ENCODE measurements at regions not wholly inside any gene's neighbourhood (a gene's known extent, or its start where the extent isn't known, plus 50 kb on each side); places are given as distances from the start of the nearest gene placed in this dataset.

DNA sequence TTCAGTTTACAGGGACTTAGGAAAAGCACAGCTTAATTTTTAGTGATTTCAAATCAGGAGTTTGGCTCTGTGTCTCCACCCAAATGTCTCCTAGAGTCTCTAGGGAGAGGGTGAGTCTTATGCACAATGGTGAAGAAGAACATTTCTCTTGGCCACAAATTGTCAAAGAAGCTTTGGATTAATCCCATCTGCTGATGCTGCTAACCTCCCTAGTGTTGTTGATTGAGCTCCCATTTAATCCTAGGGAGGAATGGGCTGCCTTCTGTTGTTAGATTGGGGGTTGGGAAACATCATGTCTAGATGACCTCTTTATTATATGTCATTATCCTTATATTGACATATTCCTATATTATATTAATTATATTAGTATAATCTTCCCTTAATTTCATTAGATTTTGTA, 50.0 kb upstream of the PASD1 start:
- Histone ChIP-seq H3K4me3 (no peak overlapping the region), H3K36me3 (no peaks in the 10 kb centered on the region), H3K9me3 (no peaks in the 10 kb centered on the region), H3K4me1 (no peaks in the 10 kb centered on the region), H3K27me3 (no peaks in the 10 kb centered on the region), H3K27ac (no peak overlapping the region)
- no peak for DNase-seq
- intact Hi-C loops (cut with DNase I; ENCODE audit: low total_unique reads) = no loop called here
- TF ChIP-seq, protein P1, sequence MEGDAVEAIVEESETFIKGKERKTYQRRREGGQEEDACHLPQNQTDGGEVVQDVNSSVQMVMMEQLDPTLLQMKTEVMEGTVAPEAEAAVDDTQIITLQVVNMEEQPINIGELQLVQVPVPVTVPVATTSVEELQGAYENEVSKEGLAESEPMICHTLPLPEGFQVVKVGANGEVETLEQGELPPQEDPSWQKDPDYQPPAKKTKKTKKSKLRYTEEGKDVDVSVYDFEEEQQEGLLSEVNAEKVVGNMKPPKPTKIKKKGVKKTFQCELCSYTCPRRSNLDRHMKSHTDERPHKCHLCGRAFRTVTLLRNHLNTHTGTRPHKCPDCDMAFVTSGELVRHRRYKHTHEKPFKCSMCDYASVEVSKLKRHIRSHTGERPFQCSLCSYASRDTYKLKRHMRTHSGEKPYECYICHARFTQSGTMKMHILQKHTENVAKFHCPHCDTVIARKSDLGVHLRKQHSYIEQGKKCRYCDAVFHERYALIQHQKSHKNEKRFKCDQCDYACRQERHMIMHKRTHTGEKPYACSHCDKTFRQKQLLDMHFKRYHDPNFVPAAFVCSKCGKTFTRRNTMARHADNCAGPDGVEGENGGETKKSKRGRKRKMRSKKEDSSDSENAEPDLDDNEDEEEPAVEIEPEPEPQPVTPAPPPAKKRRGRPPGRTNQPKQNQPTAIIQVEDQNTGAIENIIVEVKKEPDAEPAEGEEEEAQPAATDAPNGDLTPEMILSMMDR (IDR thresholded peaks at IDR 0.05) = no peak
